Epithelial cell of prostate (primary cell): ENCODE measurements at regions not wholly inside any gene's neighbourhood (a gene's known extent, or its start where the extent isn't known, plus 50 kb on each side); places are given as distances from the start of the nearest gene placed in this dataset.
"Not testable (repeated sequence)": the region's sequence is repeated elsewhere in the genome, so short reads cannot be mapped to it uniquely, and the experiment has no call there.

ENCODE experiments used
- DNase-seq: peaks from one replicate; pipeline ENCODE4 v3.0.0-alpha.2; 2011; ENCODE audit warnings: low read depth, low spot score
- H3K27ac ChIP-seq: fragments of 450-650 bp; 2 replicates; pipeline ENCODE4 v1.5.1; 2017; ENCODE audit warnings: mild to moderate bottlenecking

DNA sequence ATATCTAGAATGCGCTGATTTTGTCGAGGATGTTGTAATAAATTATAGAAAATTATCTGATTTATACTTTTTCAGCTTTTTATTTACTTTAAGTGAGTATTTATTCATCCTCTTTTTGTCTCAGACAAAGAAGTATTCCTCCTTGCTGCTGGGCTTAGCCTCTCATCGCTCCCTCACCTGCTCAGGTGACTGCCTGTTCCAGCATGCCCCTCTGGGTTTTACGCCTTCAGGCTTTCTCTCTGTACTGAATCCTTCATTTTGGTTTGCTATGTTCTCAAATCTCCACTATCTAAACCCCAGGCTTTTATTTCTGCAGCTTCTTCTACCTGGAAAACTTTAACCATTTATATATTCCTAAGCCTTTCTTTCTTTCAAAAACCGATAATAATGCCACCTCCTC is 1650.9 kb upstream of the SEL1L start:
- H3K27ac ChIP-seq, result no peak overlapping the region
- DNase-seq, result no peak

DNA sequence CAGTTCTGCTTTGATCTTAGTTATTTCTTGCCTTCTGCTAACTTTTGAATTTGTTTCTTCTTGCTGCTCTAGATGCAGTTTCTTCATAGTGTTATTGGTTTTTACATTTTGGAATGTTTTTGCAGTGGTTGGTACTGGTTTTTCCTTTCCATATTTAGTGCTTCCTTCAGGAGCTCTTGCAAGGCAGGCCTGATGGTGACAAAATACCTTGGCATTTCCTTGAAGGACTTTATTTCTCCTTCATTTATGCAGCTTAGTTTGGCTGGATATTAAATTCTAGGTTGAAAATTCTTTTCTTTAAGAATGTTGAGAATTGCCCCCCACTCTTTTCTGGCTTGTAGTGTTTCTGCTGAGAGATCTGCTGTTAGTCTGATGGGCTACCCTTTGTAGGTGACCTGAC is 1654.7 kb upstream of the SEL1L start:
- DNase-seq, H3K27ac ChIP-seq: not testable (repeated sequence)

DNA sequence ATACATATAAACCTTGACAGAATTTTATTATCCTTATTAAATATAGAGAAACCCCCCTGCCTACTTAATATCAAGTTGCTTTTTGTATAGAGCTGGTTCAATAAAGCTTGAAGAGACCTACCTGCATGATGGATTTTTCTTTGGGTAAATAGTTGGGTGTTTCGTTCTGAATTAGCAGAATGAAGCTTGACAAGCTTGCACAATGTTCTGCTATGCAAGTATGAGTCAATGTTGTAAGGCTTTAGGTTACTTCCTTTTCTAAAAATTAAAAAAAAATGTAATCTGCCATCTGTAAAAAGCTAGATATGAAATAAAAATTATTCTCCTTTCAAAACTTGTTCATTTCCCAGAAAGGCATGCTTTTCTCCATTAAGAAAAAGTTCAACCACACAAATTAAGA is 1662.6 kb upstream of the SEL1L start:
- DNase-seq, result no peak
- no peak overlapping the region for H3K27ac ChIP-seq

DNA sequence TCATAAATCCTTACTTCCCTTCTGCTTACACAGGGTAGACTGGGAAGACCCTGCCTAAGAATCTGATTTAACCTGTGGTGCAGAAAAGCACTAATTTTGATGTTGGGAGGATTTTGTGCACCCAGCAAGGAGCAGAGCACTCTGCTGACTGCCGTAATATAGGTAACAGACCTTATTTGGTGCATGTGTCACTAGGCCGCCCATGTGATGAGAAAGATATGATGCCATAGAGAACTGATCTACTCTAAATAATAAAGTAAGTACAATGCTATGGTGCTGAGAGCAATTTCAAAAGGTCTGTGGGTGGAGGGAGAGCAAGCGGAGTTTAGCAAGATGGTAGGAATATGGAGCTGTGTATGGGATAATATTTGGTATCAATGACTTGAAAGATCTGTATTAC is 1663.6 kb upstream of the SEL1L start:
- no peak overlapping the region for H3K27ac ChIP-seq
- DNase-seq, result no peak

DNA sequence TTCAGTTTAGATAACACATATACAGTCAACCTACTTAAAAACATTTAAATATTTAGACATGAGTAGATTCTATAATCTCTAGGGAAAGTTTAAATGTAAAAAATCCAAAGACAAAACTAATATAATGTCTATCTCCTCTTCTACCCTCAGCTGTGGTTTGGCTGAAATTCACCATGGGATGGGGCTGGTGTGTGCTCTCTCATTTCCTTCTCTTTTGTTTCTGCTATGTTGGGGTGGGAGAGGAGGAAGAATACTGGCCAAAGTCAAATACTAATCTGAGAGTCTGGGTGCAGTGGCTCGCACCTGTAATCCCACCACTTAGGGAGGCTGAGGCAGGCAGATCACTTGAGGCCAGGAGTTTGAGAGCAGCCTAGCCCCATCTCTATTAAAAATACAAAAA is 1673.9 kb upstream of the SEL1L start:
- DNase-seq, result no peak
- H3K27ac ChIP-seq, result no peak overlapping the region

DNA sequence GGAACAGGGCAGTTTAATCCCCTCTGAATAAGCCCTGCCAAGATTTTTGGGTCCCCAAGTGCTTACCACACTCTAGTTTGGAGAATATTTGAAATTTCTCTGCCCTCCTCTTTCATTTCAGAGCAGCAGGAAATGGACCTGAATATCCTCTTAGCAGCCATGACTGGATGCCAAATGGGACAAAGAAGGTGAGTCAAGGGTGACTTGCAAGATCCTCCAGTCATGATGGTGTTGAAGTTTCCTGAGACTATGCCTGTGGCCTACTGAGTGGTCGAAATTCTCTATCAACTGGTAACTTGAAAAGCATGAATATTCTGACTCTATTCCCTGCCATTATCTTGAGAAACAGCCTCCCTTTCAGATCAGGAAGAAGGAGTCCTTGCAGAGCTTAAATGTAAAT is 1674.7 kb upstream of the SEL1L start:
- no peak for DNase-seq
- H3K27ac ChIP-seq, result no peak overlapping the region

DNA sequence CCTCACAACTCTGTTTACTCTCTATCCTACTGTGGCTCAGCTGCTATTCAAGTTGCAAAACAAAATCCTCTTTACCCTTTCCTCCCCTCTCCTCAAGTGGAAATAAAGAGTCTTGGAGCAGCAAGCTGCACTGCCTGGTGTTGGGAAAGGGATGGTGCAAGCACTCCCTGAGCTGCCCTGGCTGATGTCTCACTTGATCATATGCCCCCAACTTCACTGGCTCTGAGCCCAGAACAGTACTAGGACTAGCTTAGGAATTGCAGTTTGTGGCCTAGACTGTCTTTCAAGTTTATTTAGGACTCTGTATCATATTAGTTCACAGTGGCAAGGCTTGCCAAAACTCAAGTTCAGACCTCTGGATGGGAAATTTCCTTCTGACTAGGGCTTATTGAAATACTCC is 1683.8 kb upstream of the SEL1L start:
- no peak overlapping the region for H3K27ac ChIP-seq
- no peak for DNase-seq

DNA sequence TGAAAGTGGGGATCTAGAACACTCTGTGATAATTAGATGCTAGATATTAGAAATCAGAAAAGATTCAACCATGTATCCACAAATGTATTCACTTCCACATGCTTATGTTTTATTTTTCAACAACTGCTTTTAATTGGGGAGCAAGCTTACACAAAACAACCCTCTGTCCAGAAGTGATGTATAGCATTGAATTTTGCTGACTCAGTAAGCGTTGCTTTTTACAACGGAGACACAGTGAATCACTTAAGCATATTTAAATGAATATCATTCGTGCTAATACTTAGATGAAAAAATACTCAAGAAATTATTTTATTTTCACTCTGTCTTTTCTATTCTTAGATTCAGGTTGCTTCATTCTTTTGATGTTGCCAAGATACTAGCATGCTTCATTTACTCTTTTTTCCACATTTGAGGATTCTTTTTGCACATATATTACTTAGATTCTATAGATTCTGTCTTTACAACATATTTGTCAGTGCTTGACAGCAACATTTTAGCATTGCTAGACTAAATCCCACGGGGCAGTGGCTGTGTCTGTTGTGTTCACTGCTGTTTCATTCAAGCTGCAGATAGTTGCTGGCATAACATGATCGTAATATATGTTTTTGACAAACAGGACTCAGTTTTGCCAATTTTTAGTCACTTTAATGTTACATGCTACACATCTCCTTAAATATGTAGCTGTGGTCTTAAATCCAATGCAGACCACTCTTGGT is 1714.4 kb upstream of the SEL1L start:
- no peak overlapping the region for H3K27ac ChIP-seq
- DNase-seq, result no peak

DNA sequence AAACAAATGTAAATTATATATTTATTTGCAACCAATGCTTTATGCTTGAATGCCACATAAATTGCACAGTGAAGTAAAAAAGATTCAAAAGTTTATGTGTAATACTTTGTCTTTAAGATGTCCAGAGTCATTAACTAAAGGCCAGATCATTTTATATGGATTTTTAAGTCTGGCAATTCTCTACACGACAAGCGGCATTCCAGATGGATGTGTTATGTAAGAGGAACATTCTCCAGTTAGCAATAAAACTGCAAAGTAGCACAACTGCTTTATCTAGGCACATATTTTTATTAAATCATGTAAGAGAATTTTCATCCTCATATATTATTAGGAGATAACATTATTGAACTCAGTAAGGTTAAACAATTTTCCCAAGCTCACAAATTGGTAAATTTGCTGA is 1717.7 kb upstream of the SEL1L start:
- no peak overlapping the region for H3K27ac ChIP-seq
- DNase-seq, result no peak

DNA sequence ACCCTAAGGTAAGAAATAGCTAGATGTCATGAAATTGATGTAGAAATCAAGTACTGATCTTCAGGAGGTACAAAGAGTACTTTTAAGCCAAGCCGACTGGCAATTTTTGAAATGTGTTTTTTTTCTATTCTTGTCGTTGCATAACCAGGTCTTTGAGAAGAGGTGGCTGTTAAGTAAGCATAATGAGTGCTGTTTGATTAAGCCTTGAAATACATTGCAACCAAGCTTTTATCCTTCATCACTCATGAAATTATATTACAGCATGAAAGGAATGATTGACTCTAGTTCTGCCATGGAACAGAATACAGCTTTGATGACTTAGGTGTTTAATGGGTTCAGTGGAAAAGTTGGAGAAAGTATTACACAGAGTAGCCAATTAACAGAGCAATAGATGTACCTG is 1720.2 kb upstream of the SEL1L start:
- H3K27ac ChIP-seq, result no peak overlapping the region
- no peak for DNase-seq

DNA sequence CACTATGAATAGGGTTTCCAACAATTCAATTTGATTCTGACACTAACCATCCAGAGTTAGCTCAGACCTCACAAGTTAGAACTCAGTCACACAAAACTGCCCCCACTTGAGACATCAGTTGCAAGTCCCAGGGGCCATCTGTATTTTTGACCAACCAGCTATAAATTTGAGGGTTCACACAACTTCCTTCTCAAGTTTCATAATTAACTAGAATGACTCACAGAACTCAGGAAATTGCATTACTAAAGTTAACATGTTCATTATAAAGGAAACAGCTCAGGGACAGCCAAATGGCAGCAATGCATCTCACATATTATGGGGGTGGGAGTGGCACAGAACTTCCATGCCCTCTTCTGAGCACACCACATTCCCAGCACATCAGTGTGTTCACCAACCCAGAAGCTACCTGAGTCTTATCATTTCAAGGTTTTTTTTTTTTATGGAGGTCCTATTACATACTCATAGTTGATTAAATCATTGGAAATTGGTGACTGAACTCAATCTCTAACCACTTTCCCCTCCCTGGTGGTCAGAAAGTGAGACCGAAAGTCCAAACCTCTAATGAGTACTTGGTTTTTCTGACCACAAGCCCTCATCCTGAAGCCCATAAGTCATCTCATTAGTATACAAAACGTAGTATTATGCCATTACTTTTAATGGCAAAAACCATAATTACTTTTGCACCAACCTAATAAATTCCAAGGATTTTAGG is 1721.5 kb upstream of the SEL1L start:
- DNase-seq, result no peak
- H3K27ac ChIP-seq, result no peak overlapping the region

DNA sequence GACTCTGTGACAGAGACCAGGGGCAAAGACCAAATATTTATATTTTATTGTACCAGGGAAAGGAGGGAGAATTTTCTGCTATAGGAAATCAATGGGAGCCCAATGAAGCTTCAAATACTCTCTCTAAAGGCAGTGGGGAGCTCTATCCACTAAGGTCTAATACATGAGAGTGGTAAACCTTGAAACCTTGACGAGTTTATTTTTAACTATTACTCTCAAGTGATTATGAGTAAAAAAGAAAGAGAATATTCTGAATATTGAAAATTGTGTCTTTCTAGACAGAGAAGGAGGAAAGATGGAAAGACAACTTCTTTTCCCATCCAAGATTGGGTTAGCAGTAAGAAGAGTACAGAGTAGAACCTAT is 1722.1 kb upstream of the SEL1L start:
- no peak overlapping the region for H3K27ac ChIP-seq
- DNase-seq, result no peak

DNA sequence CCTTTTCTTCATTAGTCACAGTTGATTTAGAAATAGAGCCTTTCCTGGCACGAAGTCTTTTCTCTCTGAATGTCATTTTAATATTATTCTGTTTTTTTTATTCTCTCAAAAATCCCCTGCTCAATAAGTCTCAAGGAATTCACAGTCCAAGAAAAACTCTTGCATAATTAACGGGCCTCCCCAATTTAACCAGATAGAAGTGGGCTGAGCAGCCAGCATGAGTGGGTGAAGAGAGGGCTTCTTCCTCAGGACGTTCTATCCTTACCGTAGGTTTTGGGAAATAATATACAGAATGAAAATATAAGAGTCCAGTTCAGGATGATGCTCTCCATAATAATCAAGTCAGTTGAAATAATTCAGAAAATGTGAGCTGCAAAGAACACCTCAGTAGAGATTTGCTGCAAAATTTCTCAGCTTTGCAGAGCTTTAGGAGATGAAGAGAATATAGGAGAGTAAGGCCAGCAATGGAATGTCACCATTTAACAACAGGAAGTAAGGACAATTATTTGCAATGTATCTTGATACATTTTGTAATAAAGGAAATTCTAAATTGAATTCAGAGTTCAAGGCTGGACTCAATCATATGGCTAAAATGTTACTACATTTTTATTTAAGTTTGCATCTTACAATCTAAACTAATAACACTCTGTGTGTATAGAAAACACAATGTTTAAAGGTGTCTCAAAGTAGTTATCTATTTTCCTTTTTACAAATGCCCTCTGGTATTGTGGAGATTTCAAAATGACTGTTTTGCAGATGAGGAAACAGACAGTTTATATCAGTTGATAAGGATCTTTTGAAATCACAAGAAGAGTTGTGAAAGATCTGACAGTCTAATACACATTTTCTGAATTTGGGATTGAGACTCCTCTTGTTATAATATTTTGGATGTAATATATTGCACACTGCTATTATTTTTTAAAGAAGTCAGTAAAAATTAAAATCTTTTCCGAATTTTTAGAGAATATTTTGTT is 1724.1 kb upstream of the SEL1L start:
- no peak overlapping the region for H3K27ac ChIP-seq
- DNase-seq, result no peak

DNA sequence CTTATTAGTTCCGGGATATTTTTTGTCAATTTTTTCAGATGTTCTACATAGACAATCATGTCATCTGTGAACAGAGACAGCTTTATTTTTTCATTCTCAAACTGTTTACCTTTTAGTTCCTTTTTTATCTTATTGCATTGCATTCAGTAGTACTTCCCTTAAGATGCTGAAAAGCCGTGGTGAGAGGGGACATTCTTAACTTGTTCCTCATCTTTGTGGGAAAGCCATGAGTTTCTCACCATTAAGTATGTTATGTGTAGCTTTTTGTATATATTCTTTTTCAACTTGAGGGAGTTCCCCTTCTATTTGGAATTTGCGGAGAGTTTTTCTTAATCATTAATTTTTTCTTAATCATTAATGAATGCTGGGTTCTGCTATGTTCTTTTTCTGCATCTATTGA is 1727.1 kb upstream of the SEL1L start:
- no peak overlapping the region for H3K27ac ChIP-seq
- DNase-seq, result no peak

DNA sequence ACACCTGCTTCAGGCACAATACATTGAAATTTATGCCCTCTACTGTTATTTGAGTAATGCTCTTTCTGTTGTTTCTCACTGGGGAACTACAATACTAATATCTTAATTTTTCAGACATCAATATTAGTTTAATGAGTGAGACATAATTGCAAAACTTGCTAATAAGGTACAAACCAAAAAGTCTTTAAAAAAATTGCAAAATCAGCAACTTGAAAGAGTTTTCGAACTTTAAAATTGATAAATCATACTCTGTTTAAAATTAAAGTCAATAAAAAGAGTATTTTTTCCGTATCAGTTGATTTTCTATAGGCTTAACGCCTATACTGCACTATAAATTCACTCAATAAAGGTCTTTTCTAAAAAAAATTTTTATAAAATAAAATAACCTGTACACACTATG is 1735.9 kb upstream of the SEL1L start:
- H3K27ac ChIP-seq, result no peak overlapping the region
- DNase-seq, result no peak

DNA sequence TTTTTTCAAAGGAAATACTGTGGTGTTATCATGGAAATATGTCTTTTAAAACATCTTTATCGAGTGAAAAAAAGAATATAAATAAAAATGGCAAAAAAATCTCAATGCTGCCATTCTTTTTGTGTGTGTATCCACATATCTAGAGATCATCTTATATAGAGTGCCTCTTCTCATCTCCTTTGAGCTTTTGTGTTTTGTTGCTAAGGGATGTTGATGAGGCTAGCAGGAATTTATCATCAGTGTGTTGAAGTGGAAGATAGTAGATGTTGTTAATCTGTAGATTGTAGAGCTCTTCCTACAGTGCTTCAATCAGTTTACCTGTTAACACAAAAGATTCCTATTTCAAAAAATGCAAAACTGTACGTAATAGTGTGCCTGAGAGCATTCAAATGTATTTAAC is 1738.0 kb upstream of the SEL1L start:
- DNase-seq, result no peak
- H3K27ac ChIP-seq, result no peak overlapping the region

DNA sequence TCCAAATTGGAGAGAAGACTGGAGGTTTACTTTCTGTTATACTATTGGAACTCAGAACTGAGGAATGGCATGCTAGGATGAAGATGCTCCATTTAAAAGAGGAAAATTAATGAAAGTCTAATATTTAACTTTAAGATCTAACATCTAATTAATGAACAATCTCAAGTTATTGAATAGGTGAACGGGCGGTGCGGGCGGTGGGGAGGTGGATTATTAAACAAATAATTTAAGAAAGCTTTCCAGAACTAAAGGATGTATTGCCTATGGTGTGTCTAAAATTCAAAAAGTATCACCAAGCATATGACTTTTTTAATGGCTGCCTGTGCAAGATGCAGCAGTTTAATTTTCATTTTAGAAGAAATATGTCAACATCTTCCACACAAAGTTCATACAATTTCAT is 1747.1 kb upstream of the SEL1L start:
- H3K27ac ChIP-seq, result no peak overlapping the region
- DNase-seq, result no peak

DNA sequence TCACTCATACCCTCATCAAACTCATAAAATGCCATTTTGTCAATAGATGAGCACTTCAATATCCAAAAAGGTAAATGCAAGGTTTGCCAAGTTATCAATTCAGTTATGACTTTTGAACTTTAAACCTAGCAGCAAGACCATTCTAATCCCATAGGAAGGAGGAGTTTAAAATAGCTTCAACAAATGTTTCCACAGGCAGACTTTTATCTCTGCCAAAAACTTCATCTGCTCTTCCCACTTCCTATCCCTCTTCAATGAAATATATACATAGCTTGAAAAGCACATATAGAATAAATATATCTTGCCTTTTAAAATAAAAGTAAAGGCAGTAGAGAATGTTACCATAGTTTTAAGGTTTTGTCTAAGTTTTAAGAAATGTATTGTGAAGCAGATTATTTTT is 1749.1 kb upstream of the SEL1L start:
- no peak for DNase-seq
- no peak overlapping the region for H3K27ac ChIP-seq

DNA sequence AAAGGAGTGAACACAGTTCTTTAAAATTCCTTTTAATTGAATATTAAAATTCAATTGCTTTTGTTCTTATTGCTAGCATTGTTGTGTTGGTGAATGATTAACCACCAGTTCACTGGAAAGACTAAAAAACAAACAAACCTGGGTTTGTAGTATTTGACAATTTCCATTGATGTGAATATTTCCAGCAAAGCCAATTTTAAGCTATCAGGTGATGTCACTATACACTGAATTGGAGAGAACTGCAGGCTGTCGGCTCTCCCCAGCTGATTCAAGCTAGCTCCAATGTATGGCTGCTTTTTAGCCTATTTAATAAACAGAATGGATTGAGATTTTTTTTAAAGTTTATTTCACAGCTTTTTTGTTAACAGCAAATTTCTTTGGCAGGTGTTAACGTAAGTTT is 1753.6 kb upstream of the SEL1L start:
- H3K27ac ChIP-seq, result no peak overlapping the region
- no peak for DNase-seq

DNA sequence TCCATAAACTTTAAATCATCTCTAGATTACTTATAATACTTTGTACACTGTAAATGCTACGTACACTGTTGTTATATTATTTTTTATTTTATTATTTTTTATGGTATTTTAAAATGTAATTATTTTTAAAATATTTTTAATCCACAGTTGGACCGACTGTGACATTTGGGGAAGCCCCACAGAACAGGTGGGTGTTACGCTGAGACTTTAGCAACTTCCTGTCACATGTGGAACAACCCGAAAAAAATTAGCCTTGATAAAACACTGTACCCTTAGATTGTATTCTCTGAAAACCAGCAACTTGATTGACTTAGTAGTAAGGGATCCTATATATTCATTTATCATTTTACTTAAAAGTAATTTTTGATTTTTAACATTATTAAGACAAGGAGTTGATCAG is 1755.7 kb upstream of the SEL1L start:
- DNase-seq, result no peak

DNA sequence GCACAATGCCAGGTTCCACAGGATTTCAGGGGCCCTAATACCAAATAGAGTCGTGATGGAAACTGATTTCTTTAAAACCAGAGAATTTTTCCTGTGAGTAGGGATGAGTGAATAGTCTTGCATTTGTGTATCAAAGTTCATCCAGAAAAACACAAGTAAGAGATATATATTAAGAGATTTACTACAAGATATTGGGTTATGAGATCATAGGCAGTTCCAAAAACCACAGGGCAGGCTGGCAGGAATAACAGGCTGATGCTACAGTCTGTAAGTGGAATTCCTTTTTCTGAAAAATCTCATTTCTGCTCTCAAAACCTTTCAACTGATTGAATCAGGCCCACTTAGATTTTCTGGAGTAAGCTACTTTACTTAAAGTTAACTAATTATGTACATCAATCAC is 1756.2 kb upstream of the SEL1L start:
- no peak overlapping the region for H3K27ac ChIP-seq
- DNase-seq, result no peak

More for the DNA sequence above, 1755.7 kb upstream of the SEL1L start:
- no peak overlapping the region for H3K27ac ChIP-seq
